ENCODE measurements at regions not wholly inside any gene's neighbourhood (a gene's known extent, or its start where the extent isn't known, plus 50 kb on each side); places are given as distances from the start of the nearest gene placed in this dataset.

- TF ChIP-seq POLR2A (IDR thresholded peaks at IDR 0.05) (no peak), POLR2AphosphoS5 (IDR thresholded peaks at IDR 0.05) (no peak)
- TF ChIP-seq, protein P1, sequence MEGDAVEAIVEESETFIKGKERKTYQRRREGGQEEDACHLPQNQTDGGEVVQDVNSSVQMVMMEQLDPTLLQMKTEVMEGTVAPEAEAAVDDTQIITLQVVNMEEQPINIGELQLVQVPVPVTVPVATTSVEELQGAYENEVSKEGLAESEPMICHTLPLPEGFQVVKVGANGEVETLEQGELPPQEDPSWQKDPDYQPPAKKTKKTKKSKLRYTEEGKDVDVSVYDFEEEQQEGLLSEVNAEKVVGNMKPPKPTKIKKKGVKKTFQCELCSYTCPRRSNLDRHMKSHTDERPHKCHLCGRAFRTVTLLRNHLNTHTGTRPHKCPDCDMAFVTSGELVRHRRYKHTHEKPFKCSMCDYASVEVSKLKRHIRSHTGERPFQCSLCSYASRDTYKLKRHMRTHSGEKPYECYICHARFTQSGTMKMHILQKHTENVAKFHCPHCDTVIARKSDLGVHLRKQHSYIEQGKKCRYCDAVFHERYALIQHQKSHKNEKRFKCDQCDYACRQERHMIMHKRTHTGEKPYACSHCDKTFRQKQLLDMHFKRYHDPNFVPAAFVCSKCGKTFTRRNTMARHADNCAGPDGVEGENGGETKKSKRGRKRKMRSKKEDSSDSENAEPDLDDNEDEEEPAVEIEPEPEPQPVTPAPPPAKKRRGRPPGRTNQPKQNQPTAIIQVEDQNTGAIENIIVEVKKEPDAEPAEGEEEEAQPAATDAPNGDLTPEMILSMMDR (IDR thresholded peaks at IDR 0.05 in 8 of 11, conservative IDR thresholded peaks at IDR 0.05 in 3 of 11) = no peak
Observed at GRCh38 chr4:156503119-156503518, 468.5 kb downstream of the PDGFC start.

Data from spleen (tissue), 7 donors.